Pancreas (tissue), 10 donors: ENCODE measurements at regions not wholly inside any gene's neighbourhood (a gene's known extent, or its start where the extent isn't known, plus 50 kb on each side); places are given as distances from the start of the nearest gene placed in this dataset.

Experiments
- ATAC-seq, 4 donors: fragments of 200-7000 bp; cut with Tn5 transposase; one replicate each; pipeline versions ENCODE4 v1.8.0 to v1.9.1; 2020; ENCODE audit warnings: mild to moderate bottlenecking in 4 of 4, moderate library complexity in 4 of 4
- DNase-seq, 6 donors: peaks; one replicate each; pipeline ENCODE4 v3.0.0-alpha.2; 2020
- FAIRE-seq: peaks from 2 replicates; lab custom pipeline; 2012; peaks lifted over from hg19 to GRCh38; lab: Jason Lieb, UNC
- H3K27ac ChIP-seq, 4 donors: fragments of 200-600 bp; sonication (generic); 1 replicate in 3 of 4; 2 replicates in 1 of 4; pipeline versions ENCODE4 v1.5.0 to v1.8.0; 2020
- H3K27me3 ChIP-seq, 4 donors: fragments of 200-600 bp; one replicate each; pipeline ENCODE4 v1.8.0; 2021
- H3K36me3 ChIP-seq, 3 donors: fragments of 200-600 bp; sonication (generic) in 1 of 3; one replicate each; pipeline versions ENCODE4 v1.5.0 to v1.8.0; 2020 to 2021
- H3K4me1 ChIP-seq, 3 donors: fragments of 200-600 bp; one replicate each; pipeline ENCODE4 v1.8.0; 2021
- H3K4me3 ChIP-seq, 4 donors: fragments of 200-600 bp; sonication (generic) in 2 of 4; one replicate each; pipeline versions ENCODE4 v1.5.0 to v1.8.0; 2020 to 2021
- H3K9me3 ChIP-seq, 4 donors: fragments of 200-600 bp; one replicate each; pipeline ENCODE4 v1.8.0; 2021
- CTCF ChIP-seq, 4 donors: fragments of 200-600 bp; sonication (generic) in 3 of 4; IDR thresholded peaks; one replicate each; pipeline versions ENCODE4 v1.5.0 to v1.8.0; 2021; ENCODE audit warnings: antibody characterized with exemption in 4 of 4
- WGBS, 2 donors: extraction: QIAGEN DNeasy Blood & Tissue Kit; methylation state at CpG; one replicate each; pipeline ENCODE4 v1.1.7; 2013; 5-methylcytosine and 5-hydroxymethylcytosine counted together
- intact Hi-C, 3 donors: fragments of 100-400 bp; cut with DNase I; formaldehyde crosslinking; loops; one replicate each; pipeline versions ENCODE4 v1.11.1 to v1.14.2; 2022
- donor health status: healthy with polysubstance abuse.
- donor health status: DM: no; HTN: no; CAD: no; lungs with moderate emphysema.
- donor health status: DM: no; HTN: no; CAD: no.
- donor health status: control.
- donor health status: control.
- donor health status: Bipolar disorder and iron deficiency.
- donor health status: DM: yes; HTN: yes; CAD: no.
- donor health status: DM: no; HTN: no; CAD: no.
- donor health status: DM: no; HTN: no; CAD: no.
- donor health status: DM: yes; HTN: yes; CAD: no.

GRCh38 chr15:46946953-46947352 is 770.4 kb upstream of the SEMA6D start:
- Histone ChIP-seq H3K27ac (no peak overlapping the region), H3K4me1 (no peaks in the 10 kb centered on the region), H3K4me3 (no peak overlapping the region), H3K27me3 (no peaks in the 10 kb centered on the region), H3K36me3 (no peaks in the 10 kb centered on the region), H3K9me3 (no peaks in the 10 kb centered on the region)
- WGBS, 2 donors, result 70 to 85% methylated on average over 3 of the region's 3 CpGs
- TF ChIP-seq CTCF (IDR thresholded peaks at IDR 0.05), result no peak
- DNase-seq, result no peak
- no peak for FAIRE-seq
- no peak for ATAC-seq
- intact Hi-C loops, result no loop called here

DNA sequence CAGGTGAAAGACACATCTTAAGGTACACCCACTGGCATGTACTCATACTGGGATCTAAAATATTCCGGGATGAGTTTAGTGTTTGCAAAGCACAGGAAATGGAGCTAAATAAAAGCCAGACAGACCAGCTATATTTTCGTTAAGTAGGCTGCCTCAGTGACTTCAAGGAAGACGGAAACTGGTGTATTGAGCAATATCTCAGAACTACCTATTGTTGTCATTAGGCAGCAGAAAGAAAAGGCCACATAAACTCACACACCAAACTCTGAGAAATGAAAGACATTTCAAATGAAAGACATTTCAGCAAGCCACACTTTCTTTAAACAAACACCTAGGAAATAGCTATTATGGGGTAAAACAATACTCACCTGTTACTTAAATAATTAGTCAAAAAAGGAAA is 761.7 kb upstream of the SEMA6D start:
- TF ChIP-seq CTCF (IDR thresholded peaks at IDR 0.05), result no peak
- no peak overlapping the region for H3K4me3 ChIP-seq
- no peaks in the 10 kb centered on the region for H3K4me1 ChIP-seq
- no peaks in the 10 kb centered on the region for H3K36me3 ChIP-seq
- no peak overlapping the region for H3K27ac ChIP-seq
- 43 to 53% methylated on average over 3 of the region's 3 CpGs for WGBS, 2 donors
- intact Hi-C loops, result no loop called here
- H3K27me3 ChIP-seq, result no peaks in the 10 kb centered on the region
- FAIRE-seq (no peak), ATAC-seq (no peak), DNase-seq (no peak)
- no peaks in the 10 kb centered on the region for H3K9me3 ChIP-seq

GRCh38 chr15:46956456-46956855 is 760.8 kb upstream of the SEMA6D start:
- no peak for ATAC-seq
- H3K4me1 ChIP-seq, result no peaks in the 10 kb centered on the region
- DNase-seq, result no peak
- intact Hi-C loops, result no loop called here
- 64 to 70% methylated on average over 3 of the region's 3 CpGs for WGBS, 2 donors
- H3K4me3 ChIP-seq, result no peak overlapping the region
- H3K36me3 ChIP-seq, result no peaks in the 10 kb centered on the region
- no peak overlapping the region for H3K27ac ChIP-seq
- H3K9me3 ChIP-seq, result no peaks in the 10 kb centered on the region
- H3K27me3 ChIP-seq, result no peaks in the 10 kb centered on the region
- FAIRE-seq, result no peak
- TF ChIP-seq CTCF (IDR thresholded peaks at IDR 0.05), result no peak

- Histone ChIP-seq H3K9me3 (no peaks in the 10 kb centered on the region), H3K4me3 (no peak overlapping the region), H3K27me3 (no peaks in the 10 kb centered on the region), H3K27ac (no peak overlapping the region), H3K4me1 (no peaks in the 10 kb centered on the region), H3K36me3 (no peaks in the 10 kb centered on the region)
- TF ChIP-seq CTCF (IDR thresholded peaks at IDR 0.05), result no peak
- intact Hi-C loops, result no loop called here
- WGBS, 2 donors, result 68 to 81% methylated on average over 1 of the region's 1 CpG
- no peak for ATAC-seq
- DNase-seq, result no peak
- no peak for FAIRE-seq
Observed at GRCh38 chr15:46956881-46957280, 760.4 kb upstream of the SEMA6D start.

- no peak for FAIRE-seq
- 79 to 89% methylated on average over 3 of the region's 3 CpGs for WGBS, 2 donors
- no peaks in the 10 kb centered on the region for H3K4me1 ChIP-seq
- no peak overlapping the region for H3K27ac ChIP-seq
- no peak for ATAC-seq
- no peaks in the 10 kb centered on the region for H3K9me3 ChIP-seq
- DNase-seq, result no peak
- no peaks in the 10 kb centered on the region for H3K36me3 ChIP-seq
- intact Hi-C loops, result no loop called here
- H3K4me3 ChIP-seq, result no peak overlapping the region
- no peaks in the 10 kb centered on the region for H3K27me3 ChIP-seq
- TF ChIP-seq CTCF (IDR thresholded peaks at IDR 0.05), result no peak
Observed at GRCh38 chr15:46960581-46960980, 756.7 kb upstream of the SEMA6D start.
